ENCODE measurements at regions not wholly inside any gene's neighbourhood (a gene's known extent, or its start where the extent isn't known, plus 50 kb on each side); places are given as distances from the start of the nearest gene placed in this dataset.

GRCh38 chr13:74945637-74946036 lies 536.3 kb downstream of the TBC1D4 start:
- no peak for TF ChIP-seq CTCF (optimal IDR thresholded peaks at IDR 0.05 in 1 of 3, IDR thresholded peaks at IDR 0.05 in 1 of 3, conservative IDR thresholded peaks at IDR 0.05 in 1 of 3; ENCODE audit: extremely low read depth in 1 of 3, insufficient read depth in 2 of 3, low read length in 3 of 3)
- TF ChIP-seq EZH2 (IDR thresholded peaks at IDR 0.05; ENCODE audit: low read length): no peak
